Brain microvascular endothelial cell (primary cell): ENCODE measurements at regions not wholly inside any gene's neighbourhood (a gene's known extent, or its start where the extent isn't known, plus 50 kb on each side); places are given as distances from the start of the nearest gene placed in this dataset.

ENCODE experiments used
- DNase-seq: peaks from one replicate; pipeline ENCODE4 v3.0.0-alpha.2; 2020
- H3K27ac ChIP-seq: fragments of 250-450 bp; sonication (Bioruptor Pico); 2 replicates; pipeline ENCODE4 v1.5.1; 2020; ENCODE audit warnings: mild to moderate bottlenecking, moderate library complexity
- H3K27me3 ChIP-seq: fragments of 250-450 bp; sonication (Bioruptor Pico); replicated peaks from 2 replicates; pipeline ENCODE4 v1.5.1; 2020; ENCODE audit warnings: mild to moderate bottlenecking
- H3K36me3 ChIP-seq: fragments of 250-450 bp; sonication (Bioruptor Pico); replicated peaks from 2 replicates; pipeline ENCODE4 v1.5.1; 2020; ENCODE audit warnings: mild to moderate bottlenecking
- H3K4me3 ChIP-seq: 2 replicates; pipeline ENCODE4 v1.5.1; 2011; ENCODE audit warnings: low read depth, mild to moderate bottlenecking, control low read depth, low read length, moderate library complexity
- CTCF ChIP-seq: IDR thresholded peaks from 2 replicates; pipeline ENCODE4 v1.5.1; 2011; ENCODE audit warnings: low read depth, mild to moderate bottlenecking, moderate library complexity, low read length, control low read depth, inconsistent platforms; ENCODE audit errors: missing control alignments
- in situ Hi-C: cut with HindIII; loops from 2 replicates; pipeline ENCODE4 v1.10.0; 2017; ENCODE audit warnings: low sequenced_read_pairs, low pct_ligation_motif_present

- TF ChIP-seq CTCF: no peak
- Histone ChIP-seq H3K27ac (no peak overlapping the region), H3K27me3 (no peaks in the 10 kb centered on the region), H3K36me3 (no peaks in the 10 kb centered on the region), H3K4me3 (no peak overlapping the region)
- in situ Hi-C loops: no loop called here
- no peak for DNase-seq
These were observed 115.9 kb upstream of the NRG3 start for GRCh38 chr10:81759111-81759510.

GRCh38 chr10:81784111-81784597 lies 90.8 kb upstream of the NRG3 start:
- no peak for TF ChIP-seq CTCF
- Histone ChIP-seq H3K27me3 (no peaks in the 10 kb centered on the region), H3K36me3 (no peaks in the 10 kb centered on the region), H3K27ac (no peak overlapping the region), H3K4me3 (no peak overlapping the region)
- in situ Hi-C loops: no loop called here
- DNase-seq: no peak

- Histone ChIP-seq H3K4me3 (no peak overlapping the region), H3K36me3 (no peaks in the 10 kb centered on the region), H3K27ac (no peak overlapping the region), H3K27me3 (no peaks in the 10 kb centered on the region)
- TF ChIP-seq CTCF: no peak
- no peak for DNase-seq
- in situ Hi-C loops: no loop called here
These were observed 82.3 kb upstream of the NRG3 start for GRCh38 chr10:81792729-81793128.

GRCh38 chr10:81806842-81807241 lies 68.2 kb upstream of the NRG3 start:
- Histone ChIP-seq H3K4me3 (no peak overlapping the region), H3K27ac (no peak overlapping the region), H3K36me3 (no peaks in the 10 kb centered on the region), H3K27me3 (no peaks in the 10 kb centered on the region)
- TF ChIP-seq CTCF: no peak
- in situ Hi-C loops: no loop called here
- DNase-seq: no peak

- H3K4me3 ChIP-seq: no peak overlapping the region
- no peak for TF ChIP-seq CTCF
- in situ Hi-C loops: no loop called here
- H3K36me3 ChIP-seq: no peaks in the 10 kb centered on the region
- no peak for DNase-seq
- H3K27me3 ChIP-seq: no peaks in the 10 kb centered on the region
- no peak overlapping the region for H3K27ac ChIP-seq
These were observed 60.2 kb upstream of the NRG3 start for GRCh38 chr10:81814842-81815241.

- H3K4me3 ChIP-seq: no peak overlapping the region
- TF ChIP-seq CTCF: no peak
- H3K27me3 ChIP-seq: no peaks in the 10 kb centered on the region
- no peak for DNase-seq
- in situ Hi-C loops: no loop called here
- H3K36me3 ChIP-seq: no peaks in the 10 kb centered on the region
- no peak overlapping the region for H3K27ac ChIP-seq
These were observed 57.3 kb upstream of the NRG3 start for GRCh38 chr10:81817596-81818170.
